ENCODE measurements at regions not wholly inside any gene's neighbourhood (a gene's known extent, or its start where the extent isn't known, plus 50 kb on each side); places are given as distances from the start of the nearest gene placed in this dataset.

- TF ChIP-seq CTCF (IDR thresholded peaks at IDR 0.05) (no peak), POLR2A (IDR thresholded peaks at IDR 0.05) (no peak)
Observed at GRCh38 chr3:147614210-147614609, 205.0 kb downstream of the ZIC1 start.
